IMR-90 (cell line): ENCODE measurements at regions not wholly inside any gene's neighbourhood (a gene's known extent, or its start where the extent isn't known, plus 50 kb on each side); places are given as distances from the start of the nearest gene placed in this dataset.

ENCODE experiments used
- ATAC-seq: fragments of 200-7000 bp; cut with Tn5 transposase; 2 replicates; pipeline ENCODE4 v1.9.1; 2020; ENCODE audit warnings: low read depth, mild to moderate bottlenecking, moderate library complexity
- BruUV-seq: library from RNA; stranded (reverse); fragments of 400-500 nt; replicated peaks from 2 replicates; lab custom pipeline; 2021; lab: Mats Ljungman, UMichigan
- CTCF ChIA-PET: fragments of 300-600 bp; formaldehyde crosslinking; extraction: SDS; loops from one replicate; lab custom pipeline; 2021; ENCODE audit warnings: antibody characterized with exemption; lab: Yijun Ruan, JAX
- POLR2A ChIA-PET: fragments of 300-600 bp; sonication (Branson Sonifier 250); formaldehyde crosslinking; loops from one replicate; lab custom pipeline; 2022; ENCODE audit warnings: antibody characterized with exemption; ENCODE audit not compliant: unreplicated experiment; lab: Charles Lee
- DNase-seq: peaks from one replicate; pipeline ENCODE4 v3.0.0; 2013
- H2AFZ ChIP-seq: replicated peaks from 2 replicates; pipeline ENCODE3; 2013; ENCODE audit warnings: low read length, mild to moderate bottlenecking; ENCODE audit not compliant: poor library complexity
- H2AK5ac ChIP-seq: 2 replicates; pipeline ENCODE4 v1.6.1; 2013; ENCODE audit warnings: low read depth, low read length, inconsistent platforms
- H2AK9ac ChIP-seq: replicated peaks from 2 replicates; pipeline ENCODE3; 2013; ENCODE audit warnings: mild to moderate bottlenecking, low read depth, low read length, moderate library complexity; ENCODE audit not compliant: poor library complexity
- H2BK120ac ChIP-seq: 2 replicates; pipeline ENCODE4 v1.6.1; 2013; ENCODE audit warnings: low read depth, low read length, inconsistent platforms
- H2BK15ac ChIP-seq: 3 replicates; pipeline ENCODE4 v1.6.1; 2013; ENCODE audit warnings: low read depth, low read length, inconsistent platforms
- H2BK20ac ChIP-seq: 2 replicates; pipeline ENCODE4 v1.6.1; 2013; ENCODE audit warnings: low read depth, mild to moderate bottlenecking, inconsistent platforms, low read length, moderate library complexity
- H2BK5ac ChIP-seq: 2 replicates; pipeline ENCODE4 v1.6.1; 2013; ENCODE audit warnings: mild to moderate bottlenecking, low read depth, low read length, inconsistent platforms; ENCODE audit not compliant: poor library complexity, severe bottlenecking
- H3K14ac ChIP-seq: replicated peaks from 2 replicates; pipeline ENCODE4 v1.6.1; 2013; ENCODE audit warnings: low read depth, low read length, inconsistent platforms
- H3K18ac ChIP-seq: 2 replicates; pipeline ENCODE4 v1.6.1; 2013; ENCODE audit warnings: low read depth, low read length, control low read depth
- H3K23ac ChIP-seq: 2 replicates; pipeline ENCODE4 v1.6.1; 2013; ENCODE audit warnings: low read depth, low read length, inconsistent platforms
- H3K27ac ChIP-seq: 2 replicates; pipeline ENCODE4 v1.5.1; 2013; ENCODE audit warnings: mild to moderate bottlenecking, control low read depth, low read length; ENCODE audit not compliant: insufficient read depth
- H3K27me3 ChIP-seq: 2 replicates; pipeline ENCODE4 v1.6.1; 2013; ENCODE audit warnings: low read length; ENCODE audit not compliant: control insufficient read depth, insufficient read depth
- H3K36me3 ChIP-seq: 2 replicates; pipeline ENCODE4 v1.6.1; 2013; ENCODE audit warnings: low read length, mixed read lengths; ENCODE audit not compliant: control insufficient read depth, insufficient read depth
- H3K4ac ChIP-seq: 2 replicates; pipeline ENCODE4 v1.6.1; 2013; ENCODE audit warnings: low read depth, low read length, inconsistent platforms
- H3K4me1 ChIP-seq: 2 replicates; pipeline ENCODE4 v1.6.1; 2013; ENCODE audit warnings: low read length, mixed read lengths; ENCODE audit not compliant: control insufficient read depth, insufficient read depth
- H3K4me2 ChIP-seq: 2 replicates; pipeline ENCODE4 v1.6.1; 2013; ENCODE audit warnings: low read depth, mild to moderate bottlenecking, control low read depth, low read length, moderate library complexity
- H3K4me3 ChIP-seq: 2 replicates; pipeline ENCODE4 v1.5.1; 2013; ENCODE audit warnings: low read depth, mild to moderate bottlenecking, control low read depth, low read length, moderate library complexity; ENCODE audit not compliant: insufficient read depth
- H3K56ac ChIP-seq: 2 replicates; pipeline ENCODE4 v1.6.1; 2013; ENCODE audit warnings: low read length, inconsistent platforms; ENCODE audit not compliant: insufficient read depth; ENCODE audit errors: extremely low read depth
- H3K79me1 ChIP-seq, 2 experiments: 2 replicates each; pipeline ENCODE4 v1.6.1; 2013; ENCODE audit warnings: low read length in 2 of 2, inconsistent platforms in 1 of 2, low read depth in 1 of 2
- H3K9ac ChIP-seq: 2 replicates; pipeline ENCODE4 v1.6.1; 2013; ENCODE audit warnings: low read depth, low read length, control low read depth
- H3K9me1 ChIP-seq: 2 replicates; pipeline ENCODE4 v1.6.1; 2013; ENCODE audit warnings: low read length, inconsistent platforms; ENCODE audit not compliant: insufficient read depth
- H3K9me3 ChIP-seq: 2 replicates; pipeline ENCODE4 v1.6.1; 2013; ENCODE audit warnings: low read length; ENCODE audit not compliant: control insufficient read depth, insufficient read depth
- H4K20me1 ChIP-seq: 2 replicates; pipeline ENCODE4 v1.6.1; 2013; ENCODE audit warnings: low read length, inconsistent platforms; ENCODE audit not compliant: insufficient read depth
- H4K5ac ChIP-seq: 2 replicates; pipeline ENCODE4 v1.6.1; 2013; ENCODE audit warnings: mild to moderate bottlenecking, low read depth, low read length, control low read depth
- H4K8ac ChIP-seq, 2 experiments: 2 replicates each; pipeline ENCODE4 v1.6.1; 2013; ENCODE audit warnings: low read depth in 2 of 2, low read length in 2 of 2, control low read depth in 1 of 2, inconsistent platforms in 1 of 2
- H4K91ac ChIP-seq: 2 replicates; pipeline ENCODE4 v1.6.1; 2013; ENCODE audit warnings: low read depth, low read length, inconsistent platforms; ENCODE audit not compliant: insufficient read depth
- BHLHE40 ChIP-seq: fragments of 150-350 bp; IDR thresholded peaks from 2 replicates; pipeline ENCODE4 v1.6.1; 2016; ENCODE audit warnings: mild to moderate bottlenecking, low read depth, low read length
- CEBPB ChIP-seq: IDR thresholded peaks from 2 replicates; pipeline ENCODE4 v1.6.1; 2012; ENCODE audit warnings: low read depth, low read length, improper control_type of control experiment
- CHD1 ChIP-seq: IDR thresholded peaks from 2 replicates; pipeline ENCODE4 v1.6.1; 2012; ENCODE audit warnings: low read depth, low read length, improper control_type of control experiment
- CTCF ChIP-seq: conservative IDR thresholded peaks from 2 replicates; pipeline ENCODE4 v1.5.1; 2012; ENCODE audit warnings: mild to moderate bottlenecking, low read depth, low read length, improper control_type of control experiment
- ELK1 ChIP-seq: fragments of 150-350 bp; IDR thresholded peaks from 2 replicates; pipeline ENCODE4 v1.6.1; 2016; ENCODE audit warnings: low read depth, mild to moderate bottlenecking, low read length, moderate library complexity, borderline replicate concordance
- MAFK ChIP-seq: IDR thresholded peaks from 2 replicates; pipeline ENCODE4 v1.6.1; 2012; ENCODE audit warnings: low read depth, low read length, improper control_type of control experiment
- MAZ ChIP-seq: IDR thresholded peaks from 2 replicates; pipeline ENCODE4 v1.6.1; 2012; ENCODE audit warnings: low read depth, mild to moderate bottlenecking, low read length, improper control_type of control experiment, moderate library complexity, borderline replicate concordance
- MXI1 ChIP-seq: IDR thresholded peaks from 2 replicates; pipeline ENCODE4 v1.6.1; 2012; ENCODE audit warnings: low read depth, mild to moderate bottlenecking, low read length, moderate library complexity, borderline replicate concordance
- POLR2A ChIP-seq: IDR thresholded peaks from 2 replicates; pipeline ENCODE4 v1.6.1; 2012; ENCODE audit warnings: mild to moderate bottlenecking, low read depth, low read length
- RCOR1 ChIP-seq: IDR thresholded peaks from 2 replicates; pipeline ENCODE4 v1.6.1; 2012; ENCODE audit warnings: mild to moderate bottlenecking, low read length, improper control_type of control experiment; ENCODE audit not compliant: insufficient replicate concordance
- RFX5 ChIP-seq: IDR thresholded peaks from 2 replicates; pipeline ENCODE4 v1.8.0; 2012; ENCODE audit warnings: low read depth, mild to moderate bottlenecking, low read length, moderate library complexity
- SMC3 ChIP-seq: fragments of 150-350 bp; IDR thresholded peaks from 2 replicates; pipeline ENCODE4 v1.6.1; 2016; ENCODE audit warnings: low read depth, mild to moderate bottlenecking, antibody characterized with exemption, low read length, moderate library complexity
- USF2 ChIP-seq: fragments of 150-350 bp; IDR thresholded peaks from 2 replicates; pipeline ENCODE4 v1.6.1; 2017; ENCODE audit warnings: mild to moderate bottlenecking, antibody characterized with exemption, low read length, low read depth
- WGBS, 2 experiments: methylation state at CpG; one replicate each; pipeline versions ENCODE4 v1.1.5 to v1.1.7; 2013; ENCODE audit warnings: missing lambda C conversion rate in 2 of 2; ENCODE audit not compliant: insufficient read length in 1 of 2; ENCODE audit errors: extremely low coverage in 2 of 2; 5-methylcytosine and 5-hydroxymethylcytosine counted together
- dilution Hi-C: fragments of 300-500 bp; cut with HindIII; formaldehyde crosslinking; loops from one replicate; pipeline ENCODE4 v1.14.3; 2018; ENCODE audit warnings: low sequenced_read_pairs; ENCODE audit not compliant: unreplicated experiment
- in situ Hi-C: fragments of 300-500 bp; cut with MboI; formaldehyde crosslinking; loops from 3 replicates; pipeline ENCODE4 v1.14.3; 2019; ENCODE audit warnings: low sequenced_read_pairs, inconsistent platforms, mixed read lengths
- intact Hi-C: fragments of 100-400 bp; cut with micrococcal nuclease; formaldehyde crosslinking; loops from 2 replicates; pipeline ENCODE4 v1.10.0; 2022

GRCh38 chr14:46550836-46551235, 100.7 kb downstream of the RPL10L start:
- no peak overlapping the region for H2AK9ac ChIP-seq
- H3K4me2 ChIP-seq: no peak overlapping the region
- TF ChIP-seq ELK1 (no peak), POLR2A (no peak), BHLHE40 (no peak), CHD1 (no peak), USF2 (no peak), SMC3 (no peak), RFX5 (no peak), MAZ (no peak), CEBPB (no peak), RCOR1 (no peak), MXI1 (no peak), MAFK (no peak), CTCF (no peak)
- POLR2A ChIA-PET: no interaction called here
- in situ Hi-C loops (no loop called here), dilution Hi-C loops (no loop called here), intact Hi-C loops (no loop called here)
- no peak overlapping the region for H2BK120ac ChIP-seq
- no peak overlapping the region for H3K23ac ChIP-seq
- no peak overlapping the region for H2AK5ac ChIP-seq
- WGBS, 2 experiments: no CpG with 5 or more reads among the region's 9 CpGs
- no peak overlapping the region for H2BK20ac ChIP-seq
- no peak overlapping the region for H3K27ac ChIP-seq
- no peak overlapping the region for H4K8ac ChIP-seq
- no peaks in the 10 kb centered on the region for H3K9me1 ChIP-seq
- H3K27me3 ChIP-seq: no peaks in the 10 kb centered on the region
- no peak overlapping the region for H4K91ac ChIP-seq
- no peak overlapping the region for H3K56ac ChIP-seq
- H2BK15ac ChIP-seq: no peak overlapping the region
- no TSS peak for BruUV-seq
- no peak overlapping the region for H3K4me3 ChIP-seq
- DNase-seq (no peak), ATAC-seq (no peak)
- no peak overlapping the region for H3K9ac ChIP-seq
- no peak overlapping the region for H4K5ac ChIP-seq
- no peak overlapping the region for H2AFZ ChIP-seq
- H4K20me1 ChIP-seq: no peaks in the 10 kb centered on the region
- H3K18ac ChIP-seq: no peak overlapping the region
- CTCF ChIA-PET: no interaction called here
- no peak overlapping the region for H2BK5ac ChIP-seq
- no peak overlapping the region for H3K4ac ChIP-seq
- H3K79me1 ChIP-seq: no peaks in the 10 kb centered on the region
- H3K36me3 ChIP-seq: no peaks in the 10 kb centered on the region
- H3K14ac ChIP-seq: no peak overlapping the region
- no peaks in the 10 kb centered on the region for H3K4me1 ChIP-seq
- peaks cover 5% of the 10 kb centered on the region for H3K9me3 ChIP-seq
